ENCODE measurements at regions not wholly inside any gene's neighbourhood (a gene's known extent, or its start where the extent isn't known, plus 50 kb on each side); places are given as distances from the start of the nearest gene placed in this dataset.
A peak's percentile ranks its signal among the peaks of the same experiment; 100 is the strongest.

GRCh38 chr12:92987362-92987761, 58.3 kb upstream of the EEA1 start:
- TF ChIP-seq CTCF (conservative IDR thresholded peaks at IDR 0.05; ENCODE audit: low read length) (peak; percentile 76), EZH2phosphoT487 (IDR thresholded peaks at IDR 0.05; ENCODE audit: borderline replicate concordance) (no peak)
- H3K9me2 ChIP-seq (replicated peaks; ENCODE audit: low read depth, low read length), result no peaks in the 10 kb centered on the region
- peaks cover 5% of the 10 kb centered on the region for H3K4me1 ChIP-seq (ENCODE audit: insufficient read depth, low read length, poor library complexity, severe bottlenecking)
- H3F3A ChIP-seq (ENCODE audit: low read depth), result no peaks in the 10 kb centered on the region
- no peaks in the 10 kb centered on the region for H3K27me3 ChIP-seq (ENCODE audit: insufficient read depth, low read length, poor library complexity, severe bottlenecking)
- no peaks in the 10 kb centered on the region for H3K36me3 ChIP-seq (ENCODE audit: insufficient read depth, low read length)
- no peak overlapping the region for H3K4me2 ChIP-seq (ENCODE audit: low read depth, low read length, poor library complexity, severe bottlenecking)
- no peak overlapping the region for H3K4me3 ChIP-seq (ENCODE audit: low read length, poor library complexity, severe bottlenecking)
- no peaks in the 10 kb centered on the region for H3K79me2 ChIP-seq (ENCODE audit: insufficient read depth, low read length)
- peak overlapping the region; percentile 79 for H2AFZ ChIP-seq (ENCODE audit: low read length)
- no peaks in the 10 kb centered on the region for H3K9me3 ChIP-seq (ENCODE audit: insufficient read depth, low read depth, low read length)
- no peaks in the 10 kb centered on the region for H4K20me1 ChIP-seq (ENCODE audit: insufficient read depth, low read length, poor library complexity, severe bottlenecking)
- no peak overlapping the region for H3K9ac ChIP-seq (ENCODE audit: low read depth, low read length, poor library complexity, severe bottlenecking)

- no peak overlapping the region for H3K9ac ChIP-seq (ENCODE audit: low read depth, low read length, poor library complexity, severe bottlenecking)
Observed at GRCh38 chr12:92987846-92988621, 58.9 kb upstream of the EEA1 start.

GRCh38 chr12:92988622-92989130, 59.6 kb upstream of the EEA1 start:
- Histone ChIP-seq H2AFZ (ENCODE audit: low read length) (no peak overlapping the region), H3F3A (ENCODE audit: low read depth) (no peaks in the 10 kb centered on the region), H3K9me3 (ENCODE audit: insufficient read depth, low read depth, low read length) (no peaks in the 10 kb centered on the region), H3K27me3 (ENCODE audit: insufficient read depth, low read length, poor library complexity, severe bottlenecking) (no peaks in the 10 kb centered on the region), H3K36me3 (ENCODE audit: insufficient read depth, low read length) (no peaks in the 10 kb centered on the region), H3K9ac (ENCODE audit: low read depth, low read length, poor library complexity, severe bottlenecking) (no peak overlapping the region), H3K4me2 (ENCODE audit: low read depth, low read length, poor library complexity, severe bottlenecking) (no peak overlapping the region), H3K9me2 (replicated peaks; ENCODE audit: low read depth, low read length) (no peaks in the 10 kb centered on the region), H3K4me1 (ENCODE audit: insufficient read depth, low read length, poor library complexity, severe bottlenecking) (peaks cover 5% of the 10 kb centered on the region), H4K20me1 (ENCODE audit: insufficient read depth, low read length, poor library complexity, severe bottlenecking) (no peaks in the 10 kb centered on the region), H3K4me3 (ENCODE audit: low read length, poor library complexity, severe bottlenecking) (no peak overlapping the region), H3K79me2 (ENCODE audit: insufficient read depth, low read length) (no peaks in the 10 kb centered on the region)
- TF ChIP-seq EZH2phosphoT487 (IDR thresholded peaks at IDR 0.05; ENCODE audit: borderline replicate concordance) (no peak), CTCF (conservative IDR thresholded peaks at IDR 0.05; ENCODE audit: low read length) (no peak)

More at GRCh38 chr12:92987846-92988621, 58.9 kb upstream of the EEA1 start:
- Histone ChIP-seq H2AFZ (ENCODE audit: low read length) (peak overlapping the region; percentile 79), H3K36me3 (ENCODE audit: insufficient read depth, low read length) (no peaks in the 10 kb centered on the region), H3K4me2 (ENCODE audit: low read depth, low read length, poor library complexity, severe bottlenecking) (no peak overlapping the region), H3K4me1 (ENCODE audit: insufficient read depth, low read length, poor library complexity, severe bottlenecking) (peaks cover 5% of the 10 kb centered on the region), H3K9me2 (replicated peaks; ENCODE audit: low read depth, low read length) (no peaks in the 10 kb centered on the region), H3F3A (ENCODE audit: low read depth) (no peaks in the 10 kb centered on the region), H4K20me1 (ENCODE audit: insufficient read depth, low read length, poor library complexity, severe bottlenecking) (no peaks in the 10 kb centered on the region), H3K4me3 (ENCODE audit: low read length, poor library complexity, severe bottlenecking) (no peak overlapping the region), H3K9me3 (ENCODE audit: insufficient read depth, low read depth, low read length) (no peaks in the 10 kb centered on the region), H3K79me2 (ENCODE audit: insufficient read depth, low read length) (no peaks in the 10 kb centered on the region), H3K27me3 (ENCODE audit: insufficient read depth, low read length, poor library complexity, severe bottlenecking) (no peaks in the 10 kb centered on the region)
- TF ChIP-seq CTCF (conservative IDR thresholded peaks at IDR 0.05; ENCODE audit: low read length), result no peak
- TF ChIP-seq EZH2phosphoT487 (IDR thresholded peaks at IDR 0.05; ENCODE audit: borderline replicate concordance), result no peak
